Panc1 (cell line): ENCODE measurements at regions not wholly inside any gene's neighbourhood (a gene's known extent, or its start where the extent isn't known, plus 50 kb on each side); places are given as distances from the start of the nearest gene placed in this dataset.

Experiments used
- ATAC-seq: fragments of 200-7000 bp; cut with Tn5 transposase; 2 replicates; pipeline ENCODE4 v1.9.1; 2020; ENCODE audit warnings: mild to moderate bottlenecking, moderate library complexity
- BruUV-seq: library from RNA; stranded (reverse); fragments of 400-500 nt; replicated peaks from 2 replicates; lab custom pipeline; 2021; lab: Mats Ljungman, UMichigan
- CTCF ChIA-PET: fragments of 300-600 bp; sonication (Branson Sonifier 250); formaldehyde crosslinking; loops from one replicate; lab custom pipeline; 2022; ENCODE audit warnings: antibody characterized with exemption; lab: Charles Lee
- POLR2A ChIA-PET: fragments of 300-600 bp; sonication (Branson Sonifier 250); formaldehyde crosslinking; loops from one replicate; lab custom pipeline; 2022; ENCODE audit warnings: antibody characterized with exemption; lab: Charles Lee
- DNase-seq: peaks from one replicate; pipeline ENCODE4 v3.0.0-alpha.2; 2010; ENCODE audit warnings: low read depth, low spot score
- H3K27ac ChIP-seq: 2 replicates; pipeline ENCODE4 v1.5.1; 2011; ENCODE audit warnings: mild to moderate bottlenecking, low read length, inconsistent platforms
- H3K27me3 ChIP-seq: fragments of 200-500 bp; sonication (Bioruptor generic); 2 replicates; pipeline ENCODE4 v1.6.0; 2014; ENCODE audit warnings: low read length, inconsistent platforms; ENCODE audit not compliant: control insufficient read depth, insufficient read depth
- H3K36me3 ChIP-seq: fragments of 200-500 bp; sonication (Bioruptor generic); 2 replicates; pipeline ENCODE4 v1.5.1; 2014; ENCODE audit warnings: inconsistent platforms, mild to moderate bottlenecking, low read length, moderate library complexity; ENCODE audit not compliant: control insufficient read depth, insufficient read depth
- H3K4me1 ChIP-seq: 2 replicates; pipeline ENCODE4 v1.5.1; 2011; ENCODE audit warnings: inconsistent platforms, mild to moderate bottlenecking, low read length, moderate library complexity; ENCODE audit not compliant: control insufficient read depth, insufficient read depth
- H3K4me3 ChIP-seq, 2 experiments: 2 replicates each; pipeline ENCODE4 v1.5.1; 2011 to 2012; ENCODE audit warnings: low read depth in 2 of 2, low read length in 2 of 2, mild to moderate bottlenecking in 2 of 2, inconsistent platforms in 1 of 2, moderate library complexity in 1 of 2
- H3K9me3 ChIP-seq: fragments of 200-500 bp; sonication (Bioruptor generic); 2 replicates; pipeline ENCODE4 v1.5.1; 2014; ENCODE audit warnings: low read depth, mild to moderate bottlenecking, inconsistent platforms, low read length, moderate library complexity; ENCODE audit not compliant: control insufficient read depth, insufficient read depth
- POLR2AphosphoS5 ChIP-seq: IDR thresholded peaks from 2 replicates; pipeline ENCODE4 v1.6.1; 2012; ENCODE audit warnings: mild to moderate bottlenecking, low read depth, low read length, moderate library complexity
- SIN3A ChIP-seq: IDR thresholded peaks from 2 replicates; pipeline ENCODE4 v1.6.1; 2012; ENCODE audit warnings: low read depth, mild to moderate bottlenecking, low read length, moderate library complexity, borderline replicate concordance; ENCODE audit not compliant: insufficient read depth
- TCF7L2 ChIP-seq: IDR thresholded peaks from 2 replicates; pipeline ENCODE4 v1.6.1; 2011; ENCODE audit warnings: mild to moderate bottlenecking, low read depth, low read length, inconsistent platforms
- in situ Hi-C: cut with HindIII; loops from 2 replicates; pipeline ENCODE4 v1.10.0; 2016; ENCODE audit warnings: low sequenced_read_pairs, low pct_unique_long_range_greater_than_20kb
- intact Hi-C: fragments of 100-400 bp; cut with micrococcal nuclease; formaldehyde crosslinking; loops from one replicate; pipeline ENCODE4 v1.10.0; 2022; ENCODE audit not compliant: unreplicated experiment
- TF ChIP-seq, protein P1 (sequence below): fragments of 450-650 bp; IDR thresholded peaks from 2 replicates; pipeline ENCODE4 v1.5.1; 2017; ENCODE audit warnings: mild to moderate bottlenecking
- TF ChIP-seq, protein P2 (sequence below), 2 experiments: IDR thresholded peaks; 2 replicates each; pipeline ENCODE4 v1.6.1; 2011 to 2012; ENCODE audit warnings: low read depth in 2 of 2, control low read depth in 1 of 2, low read length in 1 of 2, mild to moderate bottlenecking in 1 of 2, moderate library complexity in 1 of 2; ENCODE audit not compliant: insufficient read depth in 1 of 2

DNA sequence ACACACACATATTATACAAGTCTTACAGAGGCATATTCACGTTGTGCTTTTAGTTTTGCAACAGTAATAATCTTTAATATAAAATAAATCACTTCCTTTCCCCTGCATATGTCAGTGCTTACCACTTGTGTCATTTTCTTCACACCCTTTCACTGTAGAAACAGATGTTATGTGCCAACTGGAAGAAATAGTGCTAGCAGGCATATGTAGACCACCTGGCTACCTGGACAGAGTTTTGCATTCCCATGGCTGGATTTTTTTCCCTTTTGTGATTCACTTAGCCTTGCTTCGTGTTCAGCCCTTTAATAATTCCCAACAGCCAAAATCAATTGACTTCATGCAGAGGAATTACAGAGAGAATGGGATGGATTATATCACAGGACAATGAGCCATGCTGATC is 399.1 kb upstream of the SPRY2 start:
- TF ChIP-seq, protein P1, sequence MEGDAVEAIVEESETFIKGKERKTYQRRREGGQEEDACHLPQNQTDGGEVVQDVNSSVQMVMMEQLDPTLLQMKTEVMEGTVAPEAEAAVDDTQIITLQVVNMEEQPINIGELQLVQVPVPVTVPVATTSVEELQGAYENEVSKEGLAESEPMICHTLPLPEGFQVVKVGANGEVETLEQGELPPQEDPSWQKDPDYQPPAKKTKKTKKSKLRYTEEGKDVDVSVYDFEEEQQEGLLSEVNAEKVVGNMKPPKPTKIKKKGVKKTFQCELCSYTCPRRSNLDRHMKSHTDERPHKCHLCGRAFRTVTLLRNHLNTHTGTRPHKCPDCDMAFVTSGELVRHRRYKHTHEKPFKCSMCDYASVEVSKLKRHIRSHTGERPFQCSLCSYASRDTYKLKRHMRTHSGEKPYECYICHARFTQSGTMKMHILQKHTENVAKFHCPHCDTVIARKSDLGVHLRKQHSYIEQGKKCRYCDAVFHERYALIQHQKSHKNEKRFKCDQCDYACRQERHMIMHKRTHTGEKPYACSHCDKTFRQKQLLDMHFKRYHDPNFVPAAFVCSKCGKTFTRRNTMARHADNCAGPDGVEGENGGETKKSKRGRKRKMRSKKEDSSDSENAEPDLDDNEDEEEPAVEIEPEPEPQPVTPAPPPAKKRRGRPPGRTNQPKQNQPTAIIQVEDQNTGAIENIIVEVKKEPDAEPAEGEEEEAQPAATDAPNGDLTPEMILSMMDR = no peak
- TF ChIP-seq TCF7L2 (no peak), SIN3A (no peak), POLR2AphosphoS5 (no peak)
- TF ChIP-seq, protein P2, sequence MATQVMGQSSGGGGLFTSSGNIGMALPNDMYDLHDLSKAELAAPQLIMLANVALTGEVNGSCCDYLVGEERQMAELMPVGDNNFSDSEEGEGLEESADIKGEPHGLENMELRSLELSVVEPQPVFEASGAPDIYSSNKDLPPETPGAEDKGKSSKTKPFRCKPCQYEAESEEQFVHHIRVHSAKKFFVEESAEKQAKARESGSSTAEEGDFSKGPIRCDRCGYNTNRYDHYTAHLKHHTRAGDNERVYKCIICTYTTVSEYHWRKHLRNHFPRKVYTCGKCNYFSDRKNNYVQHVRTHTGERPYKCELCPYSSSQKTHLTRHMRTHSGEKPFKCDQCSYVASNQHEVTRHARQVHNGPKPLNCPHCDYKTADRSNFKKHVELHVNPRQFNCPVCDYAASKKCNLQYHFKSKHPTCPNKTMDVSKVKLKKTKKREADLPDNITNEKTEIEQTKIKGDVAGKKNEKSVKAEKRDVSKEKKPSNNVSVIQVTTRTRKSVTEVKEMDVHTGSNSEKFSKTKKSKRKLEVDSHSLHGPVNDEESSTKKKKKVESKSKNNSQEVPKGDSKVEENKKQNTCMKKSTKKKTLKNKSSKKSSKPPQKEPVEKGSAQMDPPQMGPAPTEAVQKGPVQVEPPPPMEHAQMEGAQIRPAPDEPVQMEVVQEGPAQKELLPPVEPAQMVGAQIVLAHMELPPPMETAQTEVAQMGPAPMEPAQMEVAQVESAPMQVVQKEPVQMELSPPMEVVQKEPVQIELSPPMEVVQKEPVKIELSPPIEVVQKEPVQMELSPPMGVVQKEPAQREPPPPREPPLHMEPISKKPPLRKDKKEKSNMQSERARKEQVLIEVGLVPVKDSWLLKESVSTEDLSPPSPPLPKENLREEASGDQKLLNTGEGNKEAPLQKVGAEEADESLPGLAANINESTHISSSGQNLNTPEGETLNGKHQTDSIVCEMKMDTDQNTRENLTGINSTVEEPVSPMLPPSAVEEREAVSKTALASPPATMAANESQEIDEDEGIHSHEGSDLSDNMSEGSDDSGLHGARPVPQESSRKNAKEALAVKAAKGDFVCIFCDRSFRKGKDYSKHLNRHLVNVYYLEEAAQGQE (IDR thresholded peaks at IDR 0.05; ENCODE audit: insufficient read depth in 1 of 2, low read depth in 2 of 2, low read length in 1 of 2) = no peak
- ATAC-seq (no peak), DNase-seq (no peak)
- Histone ChIP-seq H3K27me3 (no peaks in the 10 kb centered on the region), H3K4me1 (no peaks in the 10 kb centered on the region), H3K36me3 (no peaks in the 10 kb centered on the region), H3K9me3 (no peaks in the 10 kb centered on the region), H3K27ac (no peak overlapping the region), H3K4me3 (no peak overlapping the region)
- POLR2A ChIA-PET = no interaction called here
- in situ Hi-C loops = no loop called here
- intact Hi-C loops = no loop called here
- CTCF ChIA-PET = no interaction called here
- BruUV-seq = no TSS peak

GRCh38 chr13:80737513-80737912 is 396.6 kb upstream of the SPRY2 start:
- no peak for DNase-seq
- no peaks in the 10 kb centered on the region for H3K27me3 ChIP-seq
- H3K4me3 ChIP-seq = no peak overlapping the region
- CTCF ChIA-PET = no interaction called here
- TF ChIP-seq POLR2AphosphoS5 = no peak
- no peak for TF ChIP-seq TCF7L2
- TF ChIP-seq, protein P1 = no peak
- no peak for TF ChIP-seq SIN3A
- TF ChIP-seq, protein P2 (IDR thresholded peaks at IDR 0.05; ENCODE audit: insufficient read depth in 1 of 2, low read depth in 2 of 2, low read length in 1 of 2) = no peak
- ATAC-seq = no peak
- no peaks in the 10 kb centered on the region for H3K36me3 ChIP-seq
- in situ Hi-C loops (no loop called here), intact Hi-C loops (no loop called here)
- no peaks in the 10 kb centered on the region for H3K9me3 ChIP-seq
- no peak overlapping the region for H3K27ac ChIP-seq
- BruUV-seq = no TSS peak
- POLR2A ChIA-PET = no interaction called here
- H3K4me1 ChIP-seq = no peaks in the 10 kb centered on the region
